ENCODE measurements at regions not wholly inside any gene's neighbourhood (a gene's known extent, or its start where the extent isn't known, plus 50 kb on each side); places are given as distances from the start of the nearest gene placed in this dataset.

GRCh38 chrX:144918936-144919335, 328.4 kb upstream of the SPANXN1 start (continued):
- no peak for TF ChIP-seq CHD7 (IDR thresholded peaks at IDR 0.05; ENCODE audit: insufficient replicate concordance, low read length)
- TF ChIP-seq RBBP5 (IDR thresholded peaks at IDR 0.05; ENCODE audit: borderline replicate concordance, low read depth, low read length), result no peak
- no peak for TF ChIP-seq NANOG (IDR thresholded peaks at IDR 0.05; ENCODE audit: insufficient read depth, low read depth, low read length, poor library complexity, severe bottlenecking)
- no peak for TF ChIP-seq BCL11A (IDR thresholded peaks at IDR 0.05; ENCODE audit: low read depth in 2 of 2, low read length in 2 of 2)
- no peak for TF ChIP-seq RNF2 (IDR thresholded peaks at IDR 0.05; ENCODE audit: borderline replicate concordance, low read depth, low read length, missing control alignments, poor library complexity, severe bottlenecking)
- TF ChIP-seq, protein P1, sequence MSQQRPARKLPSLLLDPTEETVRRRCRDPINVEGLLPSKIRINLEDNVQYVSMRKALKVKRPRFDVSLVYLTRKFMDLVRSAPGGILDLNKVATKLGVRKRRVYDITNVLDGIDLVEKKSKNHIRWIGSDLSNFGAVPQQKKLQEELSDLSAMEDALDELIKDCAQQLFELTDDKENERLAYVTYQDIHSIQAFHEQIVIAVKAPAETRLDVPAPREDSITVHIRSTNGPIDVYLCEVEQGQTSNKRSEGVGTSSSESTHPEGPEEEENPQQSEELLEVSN (IDR thresholded peaks at IDR 0.05), result no peak
- no peak for TF ChIP-seq ATF3 (IDR thresholded peaks at IDR 0.05; ENCODE audit: insufficient read depth, low read depth, low read length)
- TF ChIP-seq JUND (IDR thresholded peaks at IDR 0.05; ENCODE audit: low read length), result no peak

Data from H1 (cell line).